GM12878 (cell line): ENCODE measurements at regions not wholly inside any gene's neighbourhood (a gene's known extent, or its start where the extent isn't known, plus 50 kb on each side); places are given as distances from the start of the nearest gene placed in this dataset.

ENCODE experiments used
- ATAC-seq: fragments of 200-7000 bp; cut with Tn5 transposase; 3 replicates; pipeline ENCODE4 v1.9.1; 2020; ENCODE audit warnings: mild to moderate bottlenecking, moderate library complexity
- BruUV-seq: library from RNA; stranded (reverse); fragments of 400-500 nt; replicated peaks from 2 replicates; lab custom pipeline; 2021; lab: Mats Ljungman, UMichigan
- CTCF ChIA-PET: fragments of 300-600 bp; sonication (Branson Sonifier 250); formaldehyde crosslinking; extraction: SDS; loops from one replicate; lab custom pipeline; 2021; ENCODE audit warnings: inconsistent platforms; lab: Yijun Ruan, JAX
- POLR2A ChIA-PET: fragments of 350-600 bp; formaldehyde crosslinking; extraction: SDS; loops from one replicate; lab custom pipeline; 2021; ENCODE audit warnings: inconsistent platforms; lab: Charles Lee
- RAD21 ChIA-PET: fragments of 300-600 bp; sonication (Branson Sonifier 250); formaldehyde crosslinking; loops from one replicate; lab custom pipeline; 2023; ENCODE audit warnings: antibody characterized with exemption; ENCODE audit not compliant: unreplicated experiment; lab: Charles Lee
- SMC1A ChIA-PET: fragments of 300-600 bp; sonication (Branson Sonifier 250); formaldehyde crosslinking; loops from one replicate; lab custom pipeline; 2023; ENCODE audit not compliant: unreplicated experiment, uncharacterized antibody; lab: Charles Lee
- DNase-seq: peaks from one replicate; pipeline ENCODE4 v3.0.0-alpha.2; 2011; ENCODE audit warnings: low read depth, low spot score
- FAIRE-seq: peaks from 3 replicates; lab custom pipeline; 2011; peaks lifted over from hg19 to GRCh38; lab: Jason Lieb, UNC
- H2AFZ ChIP-seq: 2 replicates; pipeline ENCODE4 v1.6.0; 2011; ENCODE audit warnings: low read depth, low read length, control low read depth; ENCODE audit not compliant: control insufficient read depth
- H3K27ac ChIP-seq: 2 replicates; pipeline ENCODE4 v1.5.1; 2011; ENCODE audit warnings: control low read depth; ENCODE audit not compliant: control insufficient read depth, insufficient read depth
- H3K27me3 ChIP-seq, 2 experiments: replicated peaks in 1 of 2; 2 replicates each; pipeline versions ENCODE4 v1.6.0 to v1.6.1; 2011; ENCODE audit warnings: low read length in 1 of 2; ENCODE audit not compliant: control insufficient read depth in 2 of 2, insufficient read depth in 2 of 2
- H3K36me3 ChIP-seq, 2 experiments: 2 replicates each; pipeline ENCODE4 v1.5.1; 2011; ENCODE audit warnings: low read length in 1 of 2; ENCODE audit not compliant: control insufficient read depth in 2 of 2, insufficient read depth in 2 of 2
- H3K4me1 ChIP-seq: 2 replicates; pipeline ENCODE4 v1.6.1; 2011; ENCODE audit warnings: mild to moderate bottlenecking, low read length, moderate library complexity, mixed read lengths; ENCODE audit not compliant: control insufficient read depth, insufficient read depth
- H3K4me2 ChIP-seq: 2 replicates; pipeline ENCODE4 v1.6.0; 2011; ENCODE audit warnings: control low read depth; ENCODE audit not compliant: control insufficient read depth, insufficient read depth
- H3K4me3 ChIP-seq: fragments of 200-600 bp; sonication (generic); 2 replicates; pipeline ENCODE4 v1.5.1; 2016
- H3K79me2 ChIP-seq: 2 replicates; pipeline ENCODE4 v1.6.0; 2011; ENCODE audit warnings: low read length; ENCODE audit not compliant: control insufficient read depth, insufficient read depth
- H3K9ac ChIP-seq: 2 replicates; pipeline ENCODE4 v1.8.0; 2011; ENCODE audit warnings: low read length, control low read depth, mixed read lengths; ENCODE audit not compliant: control insufficient read depth, insufficient read depth
- H3K9me3 ChIP-seq: replicated peaks from 3 replicates; pipeline ENCODE4 v1.5.1; 2011; ENCODE audit warnings: mild to moderate bottlenecking, low read length; ENCODE audit not compliant: control insufficient read depth, insufficient read depth
- H4K20me1 ChIP-seq: 2 replicates; pipeline ENCODE4 v1.6.0; 2011; ENCODE audit not compliant: control insufficient read depth, insufficient read depth
- CBX5 ChIP-seq: sonication (generic); IDR thresholded peaks from 2 replicates; pipeline ENCODE4 v1.6.1; 2016; ENCODE audit warnings: low read depth, moderate library complexity, mild to moderate bottlenecking, inconsistent platforms
- CEBPB ChIP-seq, 2 experiments: fragments of 150-350 bp in 1 of 2; IDR thresholded peaks; 2 replicates each; pipeline ENCODE4 v1.6.1; 2012 to 2014; ENCODE audit warnings: low read depth in 2 of 2, low read length in 2 of 2, borderline replicate concordance in 1 of 2, inconsistent platforms in 1 of 2
- CHD2 ChIP-seq: IDR thresholded peaks from 2 replicates; pipeline ENCODE4 v1.6.1; 2011; ENCODE audit warnings: low read depth, low read length, improper control_type of control experiment, borderline replicate concordance
- CREB1 ChIP-seq: IDR thresholded peaks from 2 replicates; pipeline ENCODE4 v1.6.1; 2012; ENCODE audit warnings: low read depth, mild to moderate bottlenecking, inconsistent platforms
- FOXK2 ChIP-seq: fragments of 450-650 bp; IDR thresholded peaks from 2 replicates; pipeline ENCODE4 v1.6.1; 2017; ENCODE audit warnings: mild to moderate bottlenecking, moderate library complexity
- FOXM1 ChIP-seq: IDR thresholded peaks from 2 replicates; pipeline ENCODE4 v1.6.1; 2012; ENCODE audit warnings: low read depth, mild to moderate bottlenecking, inconsistent platforms, low read length, moderate library complexity
- MTA3 ChIP-seq: IDR thresholded peaks from 2 replicates; pipeline ENCODE4 v1.6.1; 2012; ENCODE audit warnings: low read length, inconsistent platforms, borderline replicate concordance
- MXI1 ChIP-seq: fragments of 150-350 bp; IDR thresholded peaks from 2 replicates; pipeline ENCODE4 v1.6.1; 2011; ENCODE audit warnings: low read depth, mild to moderate bottlenecking, inconsistent platforms, low read length, improper control_type of control experiment
- NBN ChIP-seq: fragments of 450-650 bp; IDR thresholded peaks from 2 replicates; pipeline ENCODE4 v1.6.1; 2016
- NFXL1 ChIP-seq: fragments of 450-650 bp; IDR thresholded peaks from 2 replicates; pipeline ENCODE4 v1.6.1; 2017; ENCODE audit warnings: antibody characterized with exemption, mild to moderate bottlenecking, borderline replicate concordance
- NFYB ChIP-seq: IDR thresholded peaks from 2 replicates; pipeline ENCODE4 v1.6.1; 2011; ENCODE audit warnings: low read depth, mild to moderate bottlenecking, low read length, improper control_type of control experiment, moderate library complexity; ENCODE audit not compliant: insufficient read depth
- PRDM15 ChIP-seq: fragments of 450-650 bp; formaldehyde crosslinking; IDR thresholded peaks from 2 replicates; pipeline ENCODE4 v1.4.0; 2020; ENCODE audit warnings: mild to moderate bottlenecking, moderate library complexity
- SIN3A ChIP-seq: IDR thresholded peaks from 2 replicates; pipeline ENCODE4 v1.6.1; 2012; ENCODE audit warnings: low read depth, low read length, improper control_type of control experiment
- STAT1 ChIP-seq: fragments of 450-650 bp; conservative IDR thresholded peaks from 2 replicates; pipeline ENCODE4 v1.6.1; 2014; ENCODE audit warnings: antibody characterized with exemption, mild to moderate bottlenecking
- TAF1 ChIP-seq: IDR thresholded peaks from 2 replicates; pipeline ENCODE4 v1.6.1; 2011; ENCODE audit warnings: mild to moderate bottlenecking, low read depth, low read length, borderline replicate concordance
- TCF3 ChIP-seq: IDR thresholded peaks from 2 replicates; pipeline ENCODE4 v1.6.1; 2012; ENCODE audit warnings: low read depth, mild to moderate bottlenecking, low read length, borderline replicate concordance; ENCODE audit not compliant: insufficient read depth
- ZBED1 ChIP-seq: IDR thresholded peaks from 2 replicates; pipeline ENCODE4 v1.6.1; 2016; ENCODE audit warnings: borderline replicate concordance
- ZNF622 ChIP-seq: fragments of 450-650 bp; IDR thresholded peaks from 2 replicates; pipeline ENCODE4 v1.6.1; 2017; ENCODE audit warnings: mild to moderate bottlenecking, inconsistent platforms
- ZSCAN29 ChIP-seq: fragments of 450-650 bp; IDR thresholded peaks from 2 replicates; pipeline ENCODE4 v1.6.1; 2017; ENCODE audit warnings: mild to moderate bottlenecking, moderate library complexity
- WGBS: methylation state at CpG from one replicate; pipeline ENCODE4 v1.1.6; 2016; ENCODE audit warnings: low lambda C conversion rate; ENCODE audit not compliant: insufficient replicate concordance, insufficient coverage; ENCODE audit errors: missing lambda C conversion rate; 5-methylcytosine and 5-hydroxymethylcytosine counted together
- in situ Hi-C: fragments of 300-500 bp; cut with MboI; formaldehyde crosslinking; loops from 9 replicates; pipeline ENCODE4 v1.14.3; 2018; ENCODE audit warnings: mixed read lengths
- intact Hi-C: fragments of 100-400 bp; cut with micrococcal nuclease; formaldehyde crosslinking; loops from one replicate; pipeline ENCODE4 v1.14.2; 2022; ENCODE audit not compliant: unreplicated experiment

- intact Hi-C loops (no loop called here), in situ Hi-C loops (no loop called here)
- no TSS peak for BruUV-seq
- Histone ChIP-seq H2AFZ (no peak overlapping the region), H3K27ac (no peak overlapping the region), H3K4me3 (no peak overlapping the region), H3K4me2 (no peak overlapping the region), H3K27me3 (no peaks in the 10 kb centered on the region; a peak in 2 of 4 replicates), H3K4me1 (peaks cover 10% of the 10 kb centered on the region)
- CTCF ChIA-PET: no interaction called here
- WGBS: 44% methylated on average over 5 of the region's 5 CpGs
- RAD21 ChIA-PET: no interaction called here
- no peak for TF ChIP-seq TAF1
- no peak for TF ChIP-seq FOXK2
- no peak for TF ChIP-seq MXI1
- no peak for TF ChIP-seq MTA3
- TF ChIP-seq STAT1: no peak
- TF ChIP-seq SIN3A: no peak
- no peak for TF ChIP-seq CHD2
- TF ChIP-seq ZSCAN29: no peak
- TF ChIP-seq NFYB: no peak
- TF ChIP-seq NFXL1: no peak
- no peak for TF ChIP-seq ZBED1
- no peak for TF ChIP-seq CBX5
- TF ChIP-seq PRDM15 (CRISPR knock-in tag): no peak
- no peak for TF ChIP-seq ZNF622
- TF ChIP-seq CREB1: no peak
- no peak for TF ChIP-seq CEBPB (IDR thresholded peaks at IDR 0.05; ENCODE audit: borderline replicate concordance in 1 of 2, low read depth in 2 of 2, low read length in 2 of 2)
- no peak for TF ChIP-seq FOXM1
- no peak for TF ChIP-seq TCF3
- TF ChIP-seq NBN: no peak
- TF ChIP-seq, all 136 proteins: peak for 0
- ATAC-seq: no peak
- no peak for FAIRE-seq
- H4K20me1 ChIP-seq: no peaks in the 10 kb centered on the region
- no peak overlapping the region for H3K9ac ChIP-seq
- POLR2A ChIA-PET: no interaction called here
- DNase-seq: no peak
- H3K9me3 ChIP-seq: no peaks in the 10 kb centered on the region
- H3K36me3 ChIP-seq: no peaks in the 10 kb centered on the region
- H3K79me2 ChIP-seq: no peaks in the 10 kb centered on the region
- SMC1A ChIA-PET: no interaction called here
Measured at GRCh38 chr12:123071857-123072256, 79.0 kb downstream of the PITPNM2 start.
